Progenitor cell of endocrine pancreas (in vitro differentiated cells): ENCODE measurements at regions not wholly inside any gene's neighbourhood (a gene's known extent, or its start where the extent isn't known, plus 50 kb on each side); places are given as distances from the start of the nearest gene placed in this dataset.
"Not testable (repeated sequence)": the region's sequence is repeated elsewhere in the genome, so short reads cannot be mapped to it uniquely, and the experiment has no call there.

ENCODE experiments used
- DNase-seq: peaks from one replicate; pipeline ENCODE4 v3.0.0; 2021; ENCODE audit warnings: low spot score; ENCODE audit not compliant: unreplicated experiment
- H3K27ac Mint-ChIP-seq: 2 replicates; pipeline ENCODE4 v1.8.0; 2021; ENCODE audit warnings: mild to moderate bottlenecking, moderate library complexity, mixed read lengths
- H3K27me3 Mint-ChIP-seq: 2 replicates; pipeline ENCODE4 v1.8.0; 2021; ENCODE audit warnings: mixed read lengths
- H3K36me3 Mint-ChIP-seq: 2 replicates; pipeline ENCODE4 v1.8.0; 2022; ENCODE audit warnings: mixed read lengths; ENCODE audit not compliant: insufficient read depth
- H3K4me1 Mint-ChIP-seq: 2 replicates; pipeline ENCODE4 v1.8.0; 2021; ENCODE audit warnings: low read depth, mixed read lengths
- H3K4me3 Mint-ChIP-seq: 2 replicates; pipeline ENCODE4 v1.8.0; 2021; ENCODE audit warnings: low read depth, mild to moderate bottlenecking, moderate library complexity, mixed read lengths
- H3K9me3 Mint-ChIP-seq: 2 replicates; pipeline ENCODE4 v1.8.0; 2021; ENCODE audit warnings: low read depth, mixed read lengths
- TF ChIP-seq, protein P1 (sequence below): fragments of 200-600 bp; sonication (generic); IDR thresholded peaks from one replicate; pipeline ENCODE4 v1.5.0; 2021; ENCODE audit warnings: antibody characterized with exemption, mild to moderate bottlenecking; ENCODE audit not compliant: unreplicated experiment

DNA sequence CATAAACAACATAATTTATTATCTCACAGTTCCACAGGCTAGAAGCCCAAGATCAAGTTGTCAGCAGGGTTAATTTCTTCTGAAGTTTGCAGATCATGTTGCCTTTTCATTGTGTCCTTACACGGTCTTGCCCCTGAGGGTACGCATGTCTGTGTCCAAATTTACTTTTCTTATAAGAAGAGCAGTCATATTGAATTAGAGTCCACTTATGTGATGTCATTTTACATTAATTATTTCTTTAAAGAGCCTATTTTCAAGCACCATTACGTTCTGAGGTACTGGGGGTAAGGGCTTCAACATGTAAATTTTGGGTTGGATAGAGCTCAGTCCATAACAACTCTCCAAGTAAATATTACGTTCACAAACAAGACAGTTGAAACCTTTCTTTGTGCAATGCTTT is 236.6 kb upstream of the OR4E1 start:
- Mint-ChIP-seq H3K9me3 (no peaks in the 10 kb centered on the region), H3K4me1 (peaks cover 2% of the 10 kb centered on the region), H3K4me3 (no peak overlapping the region), H3K27me3 (peaks cover 23% of the 10 kb centered on the region), H3K27ac (no peak overlapping the region), H3K36me3 (no peaks in the 10 kb centered on the region)
- TF ChIP-seq, protein P1, sequence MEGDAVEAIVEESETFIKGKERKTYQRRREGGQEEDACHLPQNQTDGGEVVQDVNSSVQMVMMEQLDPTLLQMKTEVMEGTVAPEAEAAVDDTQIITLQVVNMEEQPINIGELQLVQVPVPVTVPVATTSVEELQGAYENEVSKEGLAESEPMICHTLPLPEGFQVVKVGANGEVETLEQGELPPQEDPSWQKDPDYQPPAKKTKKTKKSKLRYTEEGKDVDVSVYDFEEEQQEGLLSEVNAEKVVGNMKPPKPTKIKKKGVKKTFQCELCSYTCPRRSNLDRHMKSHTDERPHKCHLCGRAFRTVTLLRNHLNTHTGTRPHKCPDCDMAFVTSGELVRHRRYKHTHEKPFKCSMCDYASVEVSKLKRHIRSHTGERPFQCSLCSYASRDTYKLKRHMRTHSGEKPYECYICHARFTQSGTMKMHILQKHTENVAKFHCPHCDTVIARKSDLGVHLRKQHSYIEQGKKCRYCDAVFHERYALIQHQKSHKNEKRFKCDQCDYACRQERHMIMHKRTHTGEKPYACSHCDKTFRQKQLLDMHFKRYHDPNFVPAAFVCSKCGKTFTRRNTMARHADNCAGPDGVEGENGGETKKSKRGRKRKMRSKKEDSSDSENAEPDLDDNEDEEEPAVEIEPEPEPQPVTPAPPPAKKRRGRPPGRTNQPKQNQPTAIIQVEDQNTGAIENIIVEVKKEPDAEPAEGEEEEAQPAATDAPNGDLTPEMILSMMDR = no peak
- DNase-seq = no peak

DNA sequence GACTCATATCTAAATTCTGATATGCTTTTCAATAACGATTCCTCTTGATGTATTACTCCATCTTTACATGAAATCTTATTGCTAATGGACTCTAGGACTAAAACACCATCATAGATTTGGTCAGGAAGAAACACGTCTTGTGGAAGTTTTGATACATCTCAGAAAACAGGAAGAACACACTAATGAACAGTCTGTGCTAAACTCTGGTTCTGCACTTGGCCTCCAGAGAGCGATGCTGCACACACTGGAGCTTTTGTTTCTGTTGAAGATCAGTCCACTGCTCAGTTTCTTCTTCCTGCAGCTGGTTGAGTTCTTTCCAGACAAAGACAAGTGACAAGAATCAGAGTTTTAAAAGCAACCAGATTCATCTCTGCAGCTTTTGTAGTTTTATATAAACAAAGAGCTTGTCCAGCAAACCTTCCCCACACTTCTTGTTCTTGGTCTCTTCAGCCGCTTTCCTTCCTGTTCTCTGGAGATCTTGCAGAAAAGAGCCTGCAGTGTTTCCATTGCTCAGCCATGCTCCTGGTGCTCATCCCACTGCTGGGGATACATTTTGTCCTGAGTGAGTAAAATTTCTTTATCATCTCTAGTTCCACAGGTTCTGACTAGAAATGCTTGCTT is 229.1 kb upstream of the OR4E1 start:
- DNase-seq = no peak
- Mint-ChIP-seq H3K4me3 (no peak overlapping the region), H3K27me3 (peaks cover 21% of the 10 kb centered on the region), H3K36me3 (no peaks in the 10 kb centered on the region), H3K27ac (no peak overlapping the region), H3K4me1 (no peaks in the 10 kb centered on the region), H3K9me3 (peaks cover 17% of the 10 kb centered on the region)
- TF ChIP-seq, protein P1 = peak; percentile 45

DNA sequence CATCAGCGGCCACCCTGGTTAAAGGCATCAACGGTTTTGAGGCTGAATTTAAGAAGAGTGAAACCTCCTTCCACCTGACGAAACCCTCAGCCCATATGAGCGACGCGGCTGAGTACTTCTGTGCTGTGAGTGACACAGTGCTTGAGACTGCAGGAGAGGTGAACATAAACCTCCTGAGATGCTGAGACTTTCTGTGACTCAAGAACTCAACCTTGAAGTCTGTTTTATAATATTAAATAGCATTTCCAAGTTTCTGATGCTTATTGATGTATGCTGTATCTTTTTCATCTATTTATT is 221.2 kb upstream of the OR4E1 start:
- peaks cover 19% of the 10 kb centered on the region for H3K27me3 Mint-ChIP-seq
- not testable (repeated sequence) for H3K9me3 Mint-ChIP-seq, H3K36me3 Mint-ChIP-seq, H3K4me1 Mint-ChIP-seq, DNase-seq, H3K27ac Mint-ChIP-seq, H3K4me3 Mint-ChIP-seq

DNA sequence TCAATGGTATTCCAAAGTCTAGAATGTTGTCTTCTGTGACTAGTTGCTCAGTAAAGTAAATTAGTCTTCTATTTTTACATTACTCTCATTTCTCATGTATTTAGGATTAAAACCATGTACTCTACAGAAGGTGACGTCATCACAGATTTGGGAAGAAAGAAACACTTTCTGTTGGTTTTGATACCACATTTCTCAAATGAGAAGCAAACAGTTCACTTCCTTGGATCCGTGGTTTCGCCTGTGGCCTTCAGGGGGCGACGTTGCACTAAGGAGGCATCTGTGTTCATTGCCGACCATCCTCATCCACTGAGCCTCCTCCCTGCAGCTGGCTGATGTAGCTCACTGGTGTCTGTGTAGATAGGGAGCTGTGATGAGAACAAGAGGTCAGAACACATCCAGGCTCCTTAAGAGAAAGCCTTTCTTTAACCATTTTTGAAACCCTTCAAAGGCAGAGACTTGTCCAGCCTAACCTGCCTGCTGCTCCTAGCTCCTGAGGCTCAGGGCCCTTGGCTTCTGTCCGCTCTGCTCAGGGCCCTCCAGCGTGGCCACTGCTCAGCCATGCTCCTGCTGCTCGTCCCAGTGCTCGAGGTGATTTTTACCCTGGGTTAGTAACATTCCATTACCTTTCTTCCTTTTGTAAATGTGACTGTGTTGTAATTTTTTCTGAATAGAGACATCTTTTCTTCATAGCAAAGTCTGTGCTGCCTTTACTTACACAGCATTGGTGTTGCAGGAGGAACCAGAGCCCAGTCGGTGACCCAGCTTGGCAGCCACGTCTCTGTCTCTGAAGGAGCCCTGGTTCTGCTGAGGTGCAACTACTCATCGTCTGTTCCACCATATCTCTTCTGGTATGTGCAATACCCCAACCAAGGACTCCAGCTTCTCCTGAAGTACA is 220.6 kb upstream of the OR4E1 start:
- no peaks in the 10 kb centered on the region for H3K9me3 Mint-ChIP-seq
- peaks cover 19% of the 10 kb centered on the region for H3K27me3 Mint-ChIP-seq
- no peaks in the 10 kb centered on the region for H3K4me1 Mint-ChIP-seq
- DNase-seq = no peak
- no peaks in the 10 kb centered on the region for H3K36me3 Mint-ChIP-seq
- no peak overlapping the region for H3K27ac Mint-ChIP-seq
- no peak overlapping the region for H3K4me3 Mint-ChIP-seq
- TF ChIP-seq, protein P1 = peak; percentile 47

DNA sequence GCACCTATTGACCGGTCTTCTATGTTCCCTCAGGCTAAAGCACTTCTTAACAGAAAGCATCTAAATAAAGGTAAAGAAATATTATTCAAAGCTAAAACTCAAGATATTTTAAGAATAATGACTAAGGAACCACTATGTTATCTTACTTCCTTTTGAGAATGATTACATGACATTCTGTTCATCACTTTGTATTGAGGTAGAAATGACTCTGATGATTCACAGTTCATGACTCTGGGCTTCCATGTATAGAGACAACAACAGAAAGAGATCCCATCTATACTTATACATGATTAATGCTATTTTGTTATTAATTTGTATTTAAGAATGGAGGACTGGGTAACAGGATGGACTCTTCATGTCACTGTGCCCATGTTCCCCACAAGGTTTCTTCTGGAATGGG is 218.3 kb upstream of the OR4E1 start:
- Mint-ChIP-seq H3K4me3 (no peak overlapping the region), H3K27me3 (peaks cover 27% of the 10 kb centered on the region), H3K27ac (no peak overlapping the region), H3K36me3 (no peaks in the 10 kb centered on the region), H3K9me3 (no peaks in the 10 kb centered on the region), H3K4me1 (no peaks in the 10 kb centered on the region)
- TF ChIP-seq, protein P1 = no peak
- no peak for DNase-seq

DNA sequence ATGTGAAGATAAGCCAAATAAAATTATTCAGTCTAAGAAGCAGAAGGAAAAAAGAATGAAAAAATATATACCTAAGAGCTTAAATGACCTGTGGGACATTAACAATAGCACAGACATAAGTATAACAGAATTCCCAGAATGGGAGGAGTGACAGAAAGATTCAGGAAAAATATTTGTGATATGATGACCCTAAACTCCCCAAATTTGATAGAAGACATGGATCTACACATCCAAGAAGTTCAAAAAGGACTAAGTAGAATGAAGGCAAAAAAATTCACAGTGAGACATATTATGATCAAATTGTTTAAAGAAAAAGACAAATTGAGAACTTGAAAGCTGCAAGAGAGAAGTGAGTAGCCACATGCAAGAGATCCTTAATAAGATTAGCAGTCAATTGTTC is 211.4 kb upstream of the OR4E1 start:
- Mint-ChIP-seq H3K36me3 (no peaks in the 10 kb centered on the region), H3K9me3 (peaks cover 4% of the 10 kb centered on the region), H3K4me1 (peaks cover 2% of the 10 kb centered on the region), H3K27ac (no peak overlapping the region), H3K4me3 (no peak overlapping the region), H3K27me3 (peaks cover 28% of the 10 kb centered on the region)
- TF ChIP-seq, protein P1 = no peak
- no peak for DNase-seq
